Head of caudate nucleus (tissue), 42 donors: ENCODE measurements at regions not wholly inside any gene's neighbourhood (a gene's known extent, or its start where the extent isn't known, plus 50 kb on each side); places are given as distances from the start of the nearest gene placed in this dataset.

Source experiments
- DNase-seq, 42 donors: peaks; one replicate each; pipeline versions ENCODE4 v3.0.0 to v3.0.0-alpha.2; 2020 to 2021; ENCODE audit warnings: mixed read lengths in 7 of 42
- intact Hi-C: fragments of 100-400 bp; cut with DNase I; formaldehyde crosslinking; loops from one replicate; pipeline ENCODE4 v1.15.0; 2022

DNA sequence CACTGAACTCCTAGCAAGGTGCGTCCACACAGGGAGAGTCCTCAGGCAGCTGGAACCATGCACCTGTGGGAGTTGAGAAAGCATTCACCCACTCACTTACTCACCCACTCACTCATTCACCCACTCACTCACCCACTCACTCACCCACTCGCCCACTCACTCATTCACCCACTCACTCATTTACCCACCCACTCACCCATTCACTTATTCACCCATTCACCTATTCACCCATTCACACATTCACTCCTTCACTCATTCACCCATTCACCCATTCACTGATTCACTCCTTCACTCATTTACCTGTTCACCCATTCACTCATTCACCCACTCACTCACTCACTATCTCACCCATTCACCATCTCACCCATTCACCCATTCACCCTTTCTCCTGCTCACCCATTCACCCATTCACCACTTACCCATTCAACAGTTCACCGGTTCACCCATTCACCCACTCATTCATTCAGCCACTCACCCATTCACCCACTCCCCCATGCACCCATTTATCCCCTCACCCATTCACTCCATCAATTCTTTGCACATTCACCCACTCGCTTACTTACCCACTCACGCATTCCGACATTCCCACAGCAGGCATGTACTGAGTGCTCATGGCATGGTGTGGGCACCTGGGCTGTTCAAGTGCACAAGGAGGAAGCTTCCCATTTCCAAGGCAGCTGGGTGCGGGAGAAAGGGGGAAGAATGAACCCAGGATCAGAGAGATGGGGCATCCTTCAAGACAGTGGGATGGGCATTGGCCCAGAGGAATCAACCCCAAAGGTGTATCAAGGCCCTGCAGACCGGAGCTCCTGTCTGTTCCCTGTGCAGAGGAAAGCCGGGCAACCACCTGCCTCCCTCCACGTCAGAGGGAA is 135.2 kb upstream of the C14orf180 start:
- DNase-seq, result peak in 11 of 42 donors; percentile 7 to 37 (median 18)
- intact Hi-C loops, result no loop called here

DNA sequence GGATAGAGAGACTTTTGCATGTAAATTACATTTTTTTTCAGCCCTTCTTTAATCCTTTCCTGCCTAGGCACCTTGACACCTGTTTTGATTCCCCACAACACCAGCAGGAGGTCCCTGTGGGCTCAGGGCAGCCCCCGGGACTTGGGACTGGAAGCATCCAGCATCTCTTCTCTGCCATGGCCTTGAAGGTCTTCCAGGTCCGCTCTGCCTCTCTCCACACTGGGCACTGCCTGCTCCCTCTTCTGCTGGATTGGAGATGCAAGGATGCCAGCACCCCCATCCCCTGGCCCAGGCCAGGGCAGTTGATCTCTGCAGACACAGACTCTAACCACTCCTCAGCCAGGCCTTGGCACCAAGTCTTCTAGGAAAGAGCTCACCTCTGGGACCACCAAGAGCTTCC is 134.5 kb upstream of the C14orf180 start:
- intact Hi-C loops, result no loop called here
- peak in 3 of 42 donors; percentile 7 to 13 (median 12) for DNase-seq

DNA sequence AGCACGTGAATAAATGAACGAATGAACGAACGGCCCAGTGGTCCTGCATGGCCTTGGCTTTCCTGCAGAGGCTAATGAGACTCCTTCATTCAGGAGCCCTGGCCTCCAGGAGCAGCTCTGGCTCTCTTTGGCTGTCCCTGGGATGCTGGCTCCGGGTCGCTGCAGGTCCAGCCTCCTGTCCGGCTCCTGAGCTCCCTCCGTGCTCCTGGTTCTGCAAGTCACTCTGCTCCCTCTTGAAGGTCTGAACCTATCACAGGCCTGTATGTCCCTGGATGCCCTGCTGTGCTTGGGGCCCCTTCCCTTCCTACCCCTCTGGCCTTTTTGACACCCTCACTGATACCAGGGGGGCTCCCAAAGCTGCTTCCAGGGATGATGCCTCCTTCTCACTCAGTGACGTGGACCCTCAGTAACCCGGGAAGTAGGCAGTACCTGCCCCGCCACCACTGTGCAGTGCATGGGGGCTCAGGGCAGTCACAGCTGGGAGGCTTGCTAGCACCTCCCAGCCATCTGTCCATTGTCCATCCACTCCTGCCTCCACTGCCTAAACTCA is 133.7 kb upstream of the C14orf180 start:
- intact Hi-C loops, result no loop called here
- DNase-seq, result peak in 6 of 42 donors; percentile 1 to 32 (median 18)

DNA sequence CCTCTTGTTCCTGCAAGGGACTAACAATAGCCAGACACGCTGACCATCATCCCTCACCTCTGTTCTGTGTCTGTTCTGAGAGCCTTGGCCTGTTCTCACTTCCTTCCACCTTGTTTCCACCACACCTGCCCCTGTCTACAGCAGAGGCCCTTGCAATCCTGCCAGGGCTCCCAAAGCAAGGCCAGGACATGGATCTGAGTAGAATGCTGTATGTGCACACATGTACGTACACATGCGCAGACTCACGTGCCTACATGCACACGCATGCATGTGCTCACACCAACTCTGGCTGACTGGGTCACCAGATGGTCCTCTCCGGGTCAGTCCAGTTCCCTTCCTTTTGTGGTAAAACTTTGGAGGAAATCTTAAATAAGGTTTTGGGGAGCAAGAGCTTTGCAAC is 133.0 kb upstream of the C14orf180 start:
- intact Hi-C loops, result no loop called here
- peak in 4 of 42 donors; percentile 1 to 25 (median 8) for DNase-seq

DNA sequence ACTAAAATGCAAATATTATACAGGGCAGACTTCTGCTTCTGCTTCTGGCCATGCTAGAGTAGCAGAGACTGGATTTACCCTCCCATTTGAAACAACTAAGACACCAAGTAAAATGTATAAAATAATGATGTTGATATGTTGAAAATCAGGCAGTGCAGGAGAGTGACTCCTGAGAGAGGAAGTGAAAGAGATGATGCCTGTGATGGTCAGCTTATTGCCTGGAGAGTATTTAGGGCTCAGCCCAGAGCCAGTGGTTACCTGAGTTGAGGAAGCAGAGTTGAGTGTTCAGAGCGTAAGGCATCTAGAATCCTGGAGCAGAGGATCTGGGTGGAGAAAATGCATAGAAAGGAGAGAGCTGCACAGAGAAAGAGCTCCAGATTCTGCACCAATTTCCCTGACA is 131.8 kb upstream of the C14orf180 start:
- intact Hi-C loops, result no loop called here
- no peak for DNase-seq

DNA sequence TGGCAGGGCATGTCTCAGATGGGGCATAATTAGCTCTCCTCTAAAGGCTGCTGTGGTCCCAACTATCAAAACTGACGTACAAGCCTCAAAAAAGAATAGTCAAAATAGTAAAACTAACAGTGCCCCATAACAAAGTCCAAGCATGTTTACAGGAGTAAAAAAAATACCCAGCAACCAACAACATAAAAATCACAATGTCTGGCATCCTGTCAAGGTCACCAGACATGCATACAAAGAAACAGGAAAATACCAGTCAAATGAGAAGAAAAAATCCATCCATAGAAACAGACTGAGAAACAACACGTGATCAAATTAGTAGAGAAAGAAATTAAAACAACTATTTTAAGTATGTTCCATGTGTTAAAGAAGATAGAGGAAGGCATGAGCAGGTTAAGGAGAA is 131.2 kb upstream of the C14orf180 start:
- intact Hi-C loops, result no loop called here
- no peak for DNase-seq

DNA sequence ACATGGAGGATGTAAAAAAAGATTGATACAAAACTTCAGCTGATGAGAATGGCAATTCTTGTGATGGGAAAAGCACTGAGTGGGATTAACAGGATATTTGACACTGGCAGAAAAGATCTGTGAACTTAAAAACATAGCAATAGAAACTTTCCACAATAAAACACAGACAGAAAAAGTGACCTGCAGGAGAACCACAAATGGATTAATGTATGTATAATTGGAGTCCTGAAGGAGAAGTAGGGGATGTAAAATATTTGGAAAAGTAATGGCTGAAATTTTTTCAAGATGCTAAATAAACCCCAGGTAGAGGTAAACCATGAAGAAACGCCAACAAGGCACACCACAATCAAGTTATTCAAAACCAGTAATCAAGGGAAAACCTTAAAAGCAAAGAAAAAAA is 130.8 kb upstream of the C14orf180 start:
- intact Hi-C loops, result no loop called here
- DNase-seq, result no peak

DNA sequence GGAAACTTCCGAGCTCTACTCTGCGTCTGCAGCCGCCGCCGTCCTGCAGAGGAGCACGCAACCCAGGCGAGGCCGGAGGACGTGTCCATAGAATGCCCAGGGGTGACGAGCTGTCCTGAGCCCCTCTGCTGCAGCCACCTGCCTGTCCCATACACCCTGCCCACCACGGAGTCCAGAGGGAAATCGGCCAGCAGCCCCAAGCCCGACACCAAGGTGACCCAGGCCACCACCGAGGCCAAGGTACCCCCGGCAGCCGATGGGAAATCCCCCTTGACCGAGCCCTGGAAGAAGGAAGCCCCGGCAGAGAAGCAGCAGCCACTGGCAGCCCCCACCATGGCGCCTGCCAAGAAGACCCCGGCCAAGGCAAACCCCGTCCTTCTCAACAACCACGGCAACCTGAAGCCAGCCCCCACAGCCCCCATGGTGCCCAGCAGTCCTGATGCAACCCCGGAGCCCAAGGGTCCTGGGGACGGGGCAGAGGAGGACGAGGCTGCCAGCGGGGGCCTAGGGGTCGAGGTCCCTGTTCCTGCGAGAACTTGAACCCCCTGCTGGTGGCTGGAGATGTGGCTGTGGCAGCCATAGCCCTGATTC is 128.7 kb upstream of the C14orf180 start:
- peak in 7 of 42 donors; percentile 3 to 33 (median 12) for DNase-seq

DNA sequence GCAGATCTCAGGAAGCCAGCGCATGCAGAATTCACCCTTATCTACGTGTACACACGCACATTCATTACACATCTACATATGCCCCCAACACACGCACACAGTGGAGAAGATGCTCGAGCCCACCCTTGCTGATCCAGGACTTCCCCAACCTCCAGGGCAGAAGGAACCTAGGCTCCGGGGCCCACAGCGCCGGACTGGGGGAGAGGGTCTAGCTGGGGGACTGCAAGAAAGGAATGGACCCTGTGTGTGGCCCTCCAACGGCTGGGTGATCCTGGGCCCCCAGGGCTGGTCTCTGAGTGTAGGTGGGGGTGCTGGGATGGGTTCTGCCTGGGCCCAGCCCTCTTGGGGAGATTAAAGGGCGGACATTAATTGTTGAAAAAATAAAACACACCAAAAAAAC is 128.1 kb upstream of the C14orf180 start:
- intact Hi-C loops, result no loop called here
- DNase-seq, result peak in 5 of 42 donors; percentile 1 to 21 (median 6)

More for the DNA sequence above, 128.7 kb upstream of the C14orf180 start:
- intact Hi-C loops, result no loop called here

DNA sequence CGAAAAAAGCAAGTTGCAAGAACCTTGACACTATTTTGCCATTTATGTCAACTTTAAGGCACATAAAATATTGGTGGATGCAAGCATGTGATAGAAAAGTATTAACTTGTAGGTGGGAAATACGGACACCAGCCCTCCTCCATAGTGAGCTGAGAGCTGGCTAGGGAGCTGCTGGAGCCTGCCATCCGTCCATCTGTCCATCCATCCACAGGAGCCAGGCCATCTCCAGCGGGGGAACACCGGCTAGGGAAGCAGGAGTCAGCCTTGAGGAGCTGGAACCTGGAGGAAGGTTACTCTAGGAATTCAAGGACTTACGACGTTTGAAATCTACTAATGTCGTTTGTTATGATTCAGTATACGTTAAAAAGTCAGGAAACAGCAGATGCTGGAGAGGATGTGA is 120.7 kb upstream of the C14orf180 start:
- DNase-seq, result peak in 2 of 42 donors; percentile 8 to 31
- intact Hi-C loops, result no loop called here

DNA sequence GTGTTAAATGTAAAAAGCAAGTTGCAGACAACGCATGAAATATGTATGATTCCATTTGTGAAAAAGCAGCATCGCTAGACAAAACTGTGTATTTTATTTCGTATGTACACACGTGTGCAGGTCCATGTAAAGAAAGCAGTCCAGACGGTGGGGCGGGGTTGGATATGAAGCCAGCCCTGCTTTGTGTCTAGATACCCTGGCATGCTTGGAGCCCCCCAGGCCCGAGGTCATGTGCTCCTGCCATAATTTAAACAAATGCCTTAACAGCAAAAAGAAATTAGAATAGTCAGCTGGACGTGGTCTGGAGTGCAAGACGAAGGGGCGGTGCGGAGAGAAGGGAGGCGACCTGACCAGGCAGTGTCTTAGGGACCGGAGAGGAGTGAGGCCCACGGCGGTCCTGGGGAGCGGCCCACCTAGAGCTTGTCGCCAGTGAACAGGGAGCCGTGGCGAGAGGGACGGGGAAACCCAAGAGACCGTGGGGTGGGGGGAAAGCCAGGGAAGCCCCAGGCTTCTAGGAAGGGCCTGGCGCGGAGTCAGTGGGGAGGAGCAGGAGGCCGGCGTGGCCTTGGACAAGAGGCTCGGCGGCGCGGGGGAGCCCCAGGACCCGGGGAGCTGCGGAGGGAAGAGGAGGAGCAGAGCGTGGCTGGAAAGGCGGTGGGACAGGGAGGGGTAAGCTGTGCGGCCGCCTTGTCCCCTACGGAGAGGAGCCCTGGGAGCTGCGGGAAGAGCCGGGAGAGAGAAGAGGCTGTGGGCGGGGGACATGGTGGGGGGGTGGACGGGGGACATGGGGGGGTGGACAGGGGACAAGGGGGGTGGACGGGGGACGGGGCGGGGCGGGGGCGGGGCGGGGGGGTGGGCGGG is 118.5 kb upstream of the C14orf180 start:
- DNase-seq, result peak in 1 of 42 donors; percentile 15
- intact Hi-C loops, result no loop called here

DNA sequence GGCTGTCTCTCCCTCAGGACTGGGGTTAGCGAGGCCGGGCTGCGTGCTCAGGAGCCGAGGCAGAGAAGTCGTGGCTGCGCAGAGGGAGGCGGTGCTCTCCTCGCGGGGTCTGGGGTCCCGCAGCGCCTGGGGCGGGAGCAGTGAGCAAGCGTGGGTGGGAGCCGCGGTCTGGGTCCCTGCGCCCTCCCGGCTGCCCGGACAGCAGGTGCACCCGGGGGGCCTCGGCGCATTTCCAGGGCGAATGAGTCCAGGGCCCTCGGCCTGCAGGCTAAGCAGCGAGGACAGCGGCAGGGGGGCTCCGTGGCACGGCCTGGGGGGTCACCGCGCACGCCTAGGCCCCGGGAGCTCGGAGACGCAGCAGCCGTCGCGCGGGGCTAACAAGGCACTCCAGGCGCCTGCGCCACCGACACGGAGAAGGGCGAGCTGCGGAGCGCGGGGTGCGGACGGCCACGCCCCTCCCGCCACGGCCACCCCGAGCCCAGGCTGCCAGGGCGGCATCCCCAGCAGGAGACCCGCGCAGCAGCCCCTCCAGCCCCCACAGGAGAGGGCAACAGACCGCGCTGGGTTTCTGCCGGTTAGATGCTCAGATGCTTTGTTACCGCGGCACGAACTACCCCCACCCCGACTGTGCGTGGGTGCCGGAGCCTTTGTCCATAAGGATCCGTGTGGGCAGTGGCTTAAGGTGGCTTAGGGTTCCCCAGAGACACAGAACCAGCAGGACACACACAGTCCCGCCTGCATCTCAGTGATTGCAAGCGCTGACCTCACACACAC is 117.7 kb upstream of the C14orf180 start:
- DNase-seq, result peak in 28 of 42 donors; percentile 11 to 62 (median 39)
- intact Hi-C loops, result no loop called here

DNA sequence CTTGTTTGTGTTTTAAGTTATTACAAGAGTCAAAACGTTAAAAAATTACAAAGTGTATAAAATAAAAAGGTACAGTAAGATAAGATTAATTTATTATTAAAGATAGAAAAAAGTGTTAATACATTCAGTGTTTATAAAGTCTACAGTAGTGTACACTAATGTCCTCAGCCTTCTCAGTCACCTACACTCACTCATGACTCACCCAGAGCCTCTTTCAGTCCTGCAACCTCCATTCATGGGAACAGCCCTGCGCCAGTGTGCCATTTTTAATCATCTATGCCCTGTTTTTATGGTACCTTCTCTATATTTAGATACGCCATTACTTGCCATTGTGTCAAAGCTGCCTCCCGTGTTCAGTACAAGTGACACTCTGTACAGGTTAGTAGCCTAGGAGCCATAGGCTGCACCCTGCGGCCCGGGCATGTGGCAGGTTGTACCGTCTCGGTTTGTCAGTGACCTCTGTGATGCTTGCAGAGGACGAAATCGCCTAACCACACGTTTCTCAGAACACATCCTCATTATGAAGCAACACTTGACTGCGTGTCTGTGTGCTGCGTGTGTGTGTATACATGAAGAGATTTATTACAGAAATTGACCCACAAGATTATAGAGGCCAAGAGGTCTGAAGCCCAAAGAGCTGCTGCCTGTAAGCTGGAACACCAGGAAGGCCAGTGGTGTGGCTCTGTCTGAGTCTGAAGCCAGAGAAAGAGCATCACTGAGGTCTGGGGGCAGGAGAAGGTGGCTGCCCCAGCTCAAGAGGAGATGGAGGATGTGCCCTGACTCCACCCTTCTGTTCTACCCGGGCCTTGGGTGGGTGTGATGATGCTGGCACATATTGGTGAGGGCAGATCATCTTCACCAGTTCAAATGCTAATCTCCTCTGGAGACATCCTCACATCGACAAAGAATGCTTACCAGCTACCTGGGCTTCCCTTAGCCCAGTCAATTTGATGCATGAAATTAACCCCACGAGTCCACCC is 116.6 kb upstream of the C14orf180 start:
- peak in 3 of 42 donors; percentile 16 to 39 (median 22) for DNase-seq
- intact Hi-C loops, result no loop called here

DNA sequence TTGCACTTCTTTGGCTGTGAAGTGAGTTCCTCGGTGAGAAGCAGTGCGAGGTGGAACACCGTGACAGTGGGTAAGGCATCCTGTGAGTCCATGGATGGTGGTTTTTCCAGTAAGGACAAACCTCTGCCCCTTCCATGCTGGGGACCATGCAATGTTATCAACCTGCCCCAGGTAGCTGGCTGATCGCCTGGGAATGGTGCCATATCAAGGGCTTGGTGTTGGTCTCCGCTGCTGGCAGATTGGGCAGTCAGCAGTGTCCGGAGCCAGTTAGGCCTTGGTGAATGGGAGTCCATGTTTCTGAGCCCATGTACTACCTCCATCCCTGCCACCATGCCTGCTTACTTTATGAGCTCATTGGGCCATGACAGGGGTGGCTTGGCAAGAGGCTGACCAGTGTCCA is 114.7 kb upstream of the C14orf180 start:
- intact Hi-C loops, result no loop called here
- DNase-seq, result no peak

DNA sequence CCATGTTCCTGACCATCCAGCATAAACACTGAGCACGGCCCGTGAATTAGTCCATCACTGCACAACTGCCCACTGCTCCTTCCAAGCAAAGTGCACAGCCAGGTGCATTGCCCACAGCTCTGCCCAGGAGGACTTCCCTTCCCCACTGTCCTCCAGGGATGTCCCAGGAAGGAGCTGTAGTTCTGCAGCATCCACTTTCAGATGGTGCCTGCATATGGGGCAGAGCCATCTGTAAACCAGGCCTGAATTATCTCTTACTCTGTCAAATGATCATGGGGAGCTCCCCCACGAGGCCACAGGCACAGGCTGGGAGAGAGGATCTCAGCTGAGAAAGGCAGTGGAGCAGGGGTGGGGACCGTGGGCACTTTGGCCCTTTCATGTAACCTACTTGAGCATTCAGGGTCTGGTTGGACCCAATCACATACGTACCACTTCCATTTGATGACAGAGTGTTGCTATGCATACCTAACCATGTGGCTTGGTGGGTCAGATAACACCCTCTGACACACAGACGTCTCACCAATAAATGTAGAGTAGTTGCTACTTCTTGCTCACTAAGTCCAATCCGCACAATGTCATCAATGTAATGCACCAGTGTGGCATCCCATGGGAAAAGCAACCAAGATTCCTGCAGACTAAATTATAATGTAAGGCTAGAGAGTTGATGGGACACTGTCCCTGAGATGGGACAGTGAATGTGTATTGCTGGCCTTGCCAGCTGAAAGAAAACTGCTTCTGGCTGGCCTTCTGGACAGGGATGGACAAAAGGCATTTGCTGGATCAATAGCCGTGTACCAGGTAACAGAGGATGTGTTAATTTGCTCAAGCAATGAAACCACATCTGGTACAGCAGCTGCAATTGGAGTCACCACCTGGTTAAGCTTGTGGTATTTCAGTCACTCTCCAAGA is 113.8 kb upstream of the C14orf180 start:
- DNase-seq, result no peak
- intact Hi-C loops, result no loop called here

DNA sequence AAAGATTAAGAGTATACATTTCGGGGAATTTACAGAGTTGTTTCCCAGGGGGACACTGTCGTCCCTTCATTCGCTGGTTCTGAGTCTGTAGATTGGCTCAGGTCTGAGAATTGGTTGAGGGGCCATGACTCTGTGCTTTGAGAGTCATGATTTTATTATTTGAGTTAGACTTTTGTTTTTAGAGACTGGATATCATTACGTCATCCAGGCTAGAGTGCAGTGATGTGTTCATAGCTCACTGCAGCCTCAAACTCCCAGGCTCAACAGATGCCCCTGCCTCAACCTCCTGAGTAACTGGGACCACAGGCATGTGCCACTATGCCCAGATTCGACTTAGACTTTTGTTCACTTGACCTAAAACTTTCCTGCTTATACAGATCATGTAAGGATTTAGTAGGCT is 112.3 kb upstream of the C14orf180 start:
- intact Hi-C loops, result no loop called here
- no peak for DNase-seq
